ENCODE measurements at regions not wholly inside any gene's neighbourhood (a gene's known extent, or its start where the extent isn't known, plus 50 kb on each side); places are given as distances from the start of the nearest gene placed in this dataset.
A peak's percentile ranks its signal among the peaks of the same experiment; 100 is the strongest.
"Not testable (repeated sequence)": the region's sequence is repeated elsewhere in the genome, so short reads cannot be mapped to it uniquely, and the experiment has no call there.

DNA sequence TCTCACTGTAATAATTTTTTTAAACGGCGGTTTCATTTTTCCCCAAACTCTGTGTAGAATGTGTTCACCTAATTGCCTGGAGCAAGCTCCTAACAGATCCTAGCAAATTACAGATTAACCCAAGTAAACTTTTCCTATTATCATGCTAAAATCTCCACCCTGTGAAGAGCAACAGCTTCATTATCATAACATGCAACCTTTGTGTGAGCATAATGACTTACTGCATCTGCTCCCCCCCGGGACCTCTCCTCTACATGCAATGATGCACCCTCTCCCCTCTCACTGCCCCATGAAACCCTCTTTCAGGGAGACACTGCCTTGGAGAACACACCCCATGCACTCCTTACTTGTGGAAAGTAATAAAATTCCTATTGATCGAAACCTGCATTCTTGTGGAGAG is 717.0 kb upstream of the TMPRSS15 start:
- no peak for DNase-seq

DNA sequence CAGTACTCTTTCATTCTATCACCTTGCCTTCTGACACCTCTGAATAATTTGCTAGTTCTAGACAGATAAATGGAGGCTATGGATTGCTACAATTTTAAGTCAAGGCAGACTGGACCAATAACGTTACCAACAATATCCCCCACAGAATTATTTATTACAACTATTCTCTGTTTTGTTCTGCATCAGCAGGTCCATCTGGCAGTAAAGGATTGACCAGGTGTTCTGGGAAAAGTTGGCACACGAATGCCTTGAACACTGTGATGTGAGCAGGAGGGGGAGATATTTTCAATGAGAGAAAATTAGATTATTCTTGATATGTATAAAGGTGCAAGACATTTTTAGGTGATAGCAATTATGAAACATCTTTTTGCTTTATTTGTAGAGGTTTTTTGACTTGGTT is 718.8 kb upstream of the TMPRSS15 start:
- DNase-seq = no peak

DNA sequence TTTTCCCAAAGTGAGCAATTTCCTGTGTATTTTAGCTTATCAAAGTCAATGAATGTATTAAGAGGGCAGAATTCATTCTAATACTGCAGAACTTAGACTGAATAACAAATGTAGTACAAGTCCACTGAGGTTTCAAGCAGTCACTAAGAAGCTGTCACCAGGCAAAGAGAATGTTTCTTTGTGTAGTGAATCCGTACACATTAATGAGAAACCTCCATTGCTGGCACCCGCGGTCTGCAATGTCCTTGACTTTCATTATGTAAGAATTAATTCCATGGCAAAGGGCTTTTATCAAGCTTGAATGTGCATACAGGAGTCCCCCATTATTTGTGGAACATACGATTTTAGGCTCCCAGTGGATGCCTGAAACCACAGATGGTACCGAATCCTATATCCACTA is 719.5 kb upstream of the TMPRSS15 start:
- no peak for DNase-seq

DNA sequence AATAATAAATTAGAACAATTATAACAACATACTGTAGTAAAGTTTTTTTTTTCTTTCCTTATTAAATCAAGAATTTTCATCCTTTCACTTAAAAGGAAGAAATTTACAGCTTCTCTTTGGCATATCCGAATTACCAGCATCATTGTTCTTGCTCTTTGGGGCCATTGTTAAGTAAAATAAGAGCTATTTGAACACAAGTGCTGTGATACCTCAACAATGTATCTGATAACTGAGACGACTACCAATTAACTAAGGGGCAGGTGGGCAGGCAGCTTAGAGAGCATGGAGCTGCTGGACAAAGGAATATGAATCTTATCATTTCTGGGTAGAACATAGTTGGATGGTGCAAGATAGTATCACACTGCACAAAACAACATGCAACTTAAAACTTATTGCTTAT is 719.9 kb upstream of the TMPRSS15 start:
- DNase-seq = no peak

DNA sequence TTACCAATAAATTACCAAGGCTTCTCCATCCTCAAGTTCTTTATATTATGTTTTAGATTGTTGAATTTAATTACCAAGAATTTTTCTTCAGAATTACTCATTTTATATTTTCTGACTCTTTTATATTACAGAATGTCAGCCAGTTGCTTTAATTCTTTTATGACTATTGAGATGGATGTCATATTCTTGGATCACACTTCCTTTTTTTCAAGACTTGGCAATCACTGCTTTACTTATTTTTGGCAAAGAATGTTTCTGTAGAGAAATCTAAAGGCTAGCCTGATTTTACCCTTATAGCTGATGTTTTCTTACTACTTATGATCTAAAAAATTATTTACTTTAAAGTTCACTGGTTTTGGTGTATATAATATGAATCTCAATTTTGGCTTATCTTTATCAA is 721.1 kb upstream of the TMPRSS15 start:
- DNase-seq = no peak

DNA sequence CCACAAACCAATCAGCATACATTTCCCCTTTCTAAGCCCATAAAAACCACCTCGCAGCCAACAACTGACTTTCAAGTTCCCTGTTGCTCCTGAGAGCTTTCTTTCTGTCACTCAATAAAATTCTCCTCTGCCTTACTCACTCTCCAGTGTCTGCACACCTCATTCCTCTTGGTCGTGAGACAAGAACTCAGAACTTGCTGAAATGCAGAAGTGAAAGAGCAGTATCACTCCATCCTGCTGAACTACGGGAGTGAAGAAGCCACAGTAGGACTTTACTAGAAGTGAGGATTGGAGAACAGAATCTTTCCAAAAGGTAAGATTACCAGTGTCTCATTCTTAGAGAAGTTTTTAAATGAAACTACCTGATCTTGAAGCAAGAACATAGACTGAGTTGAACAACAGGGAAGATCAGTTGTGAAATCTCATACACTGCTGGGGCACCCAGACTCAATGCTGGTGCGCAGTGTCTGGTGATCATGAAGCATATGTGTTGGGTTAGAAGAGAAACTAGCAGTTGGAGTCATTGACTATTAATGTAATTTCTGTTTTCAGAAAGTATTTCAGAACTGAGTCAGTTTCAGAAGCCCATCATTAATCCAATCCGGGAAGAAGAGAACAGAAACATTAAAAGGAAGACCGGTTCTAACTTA is 726.9 kb upstream of the TMPRSS15 start:
- no peak for DNase-seq

DNA sequence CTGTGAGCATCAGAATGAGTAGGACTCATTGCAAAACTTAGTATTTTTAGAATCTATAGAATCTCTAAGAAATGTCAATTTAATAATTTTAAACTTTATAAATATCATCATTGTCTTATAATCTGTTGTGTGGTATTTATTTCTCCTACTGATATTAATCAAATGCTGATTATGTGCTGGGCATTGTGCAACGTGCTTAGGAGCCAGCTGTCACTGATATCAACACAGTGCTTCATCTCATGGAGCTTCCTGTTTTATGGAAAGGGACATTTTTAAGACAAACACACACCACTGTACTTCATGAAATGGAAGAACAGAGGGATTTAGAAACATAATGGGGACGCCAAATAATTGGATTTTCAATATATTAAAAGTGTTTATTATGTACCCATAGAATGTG is 737.9 kb upstream of the TMPRSS15 start:
- DNase-seq = no peak

DNA sequence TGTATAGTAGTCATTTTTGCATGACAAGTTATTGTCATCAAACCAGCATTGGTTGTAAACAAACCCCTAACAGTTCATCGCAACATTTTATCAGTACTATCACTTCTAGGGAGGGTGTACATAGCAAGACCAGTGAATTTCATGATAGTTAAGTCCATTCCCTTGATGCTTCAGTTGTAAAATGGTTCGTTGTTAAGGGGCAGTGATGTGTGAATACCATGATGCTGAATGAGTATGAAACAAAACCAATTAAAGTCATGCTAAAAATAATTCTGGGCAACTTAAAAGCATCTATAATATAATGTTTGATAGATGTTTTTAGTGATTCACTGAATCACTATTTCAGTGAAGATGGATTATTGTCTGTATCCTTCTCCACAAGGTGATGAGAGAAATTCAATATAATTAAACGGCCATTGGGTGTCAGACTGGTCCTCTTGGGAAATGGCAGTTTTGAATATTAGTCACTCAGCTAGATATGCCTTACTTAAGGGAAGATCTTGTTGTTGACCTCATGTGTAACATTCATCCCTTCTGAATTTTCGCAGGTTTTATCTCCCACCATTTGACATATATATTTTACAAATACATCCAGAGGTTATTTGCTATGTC is 742.2 kb upstream of the TMPRSS15 start:
- no peak for DNase-seq

DNA sequence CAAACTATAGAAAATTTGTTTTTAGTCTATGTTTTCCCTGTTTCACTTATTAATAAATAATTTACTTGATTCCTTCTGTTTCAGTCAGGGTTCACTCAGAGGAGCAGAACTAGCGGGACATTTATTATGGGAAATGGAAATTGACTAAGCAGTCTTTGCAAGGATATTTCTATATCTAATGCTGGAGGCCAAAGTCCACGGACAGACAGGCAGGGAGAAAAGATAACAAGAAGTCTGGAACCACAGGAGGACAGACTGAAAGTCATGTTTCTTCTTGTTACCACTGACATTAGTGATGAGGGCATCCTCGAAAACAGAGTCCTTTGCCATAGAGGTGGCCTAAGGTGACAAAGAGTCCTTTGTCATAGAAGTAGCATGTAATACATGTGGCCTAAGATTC is 744.5 kb upstream of the TMPRSS15 start:
- no peak for DNase-seq

DNA sequence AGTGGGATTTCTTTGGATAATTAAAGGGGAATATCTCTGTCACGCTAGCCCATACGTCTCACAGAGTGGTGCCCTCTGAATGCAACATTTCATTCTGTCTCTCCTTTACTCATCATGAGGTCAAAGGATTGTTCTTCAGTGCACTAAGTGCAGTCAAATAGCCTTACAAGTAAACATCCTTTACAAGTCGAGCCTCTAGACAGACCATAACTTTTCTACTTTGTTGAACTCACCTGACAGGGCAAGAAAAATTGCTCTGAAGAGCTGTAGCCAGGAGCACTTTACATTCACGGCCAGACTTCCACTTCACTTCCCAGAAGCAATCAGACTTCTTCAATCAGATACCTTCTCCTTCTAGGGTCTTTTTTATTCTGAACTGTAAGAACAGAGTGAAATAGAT is 768.0 kb upstream of the TMPRSS15 start:
- DNase-seq = no peak

DNA sequence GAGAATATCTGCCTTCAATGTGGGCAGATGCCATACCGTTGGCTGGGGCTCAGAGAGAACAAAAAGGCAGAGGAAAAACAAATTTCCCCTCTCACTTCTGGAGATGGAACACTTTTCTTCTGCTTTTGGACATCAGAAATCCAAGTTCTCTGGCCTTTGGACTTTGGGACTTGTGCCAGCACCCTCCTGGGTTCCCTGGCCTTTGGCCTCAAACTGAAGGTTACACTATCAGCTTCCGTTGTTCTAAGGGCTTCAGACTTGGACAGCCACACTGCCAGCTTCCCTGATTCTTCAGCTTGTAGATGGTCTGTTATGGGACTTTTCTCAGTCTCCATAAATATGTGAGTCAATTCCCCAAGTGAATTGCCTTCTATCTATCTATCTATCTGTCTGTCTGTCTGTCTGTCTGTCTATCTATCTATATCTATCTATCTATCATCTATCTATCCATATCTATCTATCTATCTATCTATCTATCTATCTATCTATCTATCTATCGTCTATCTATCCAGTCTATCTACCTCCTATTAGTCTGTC is 778.1 kb upstream of the TMPRSS15 start:
- no peak for DNase-seq

DNA sequence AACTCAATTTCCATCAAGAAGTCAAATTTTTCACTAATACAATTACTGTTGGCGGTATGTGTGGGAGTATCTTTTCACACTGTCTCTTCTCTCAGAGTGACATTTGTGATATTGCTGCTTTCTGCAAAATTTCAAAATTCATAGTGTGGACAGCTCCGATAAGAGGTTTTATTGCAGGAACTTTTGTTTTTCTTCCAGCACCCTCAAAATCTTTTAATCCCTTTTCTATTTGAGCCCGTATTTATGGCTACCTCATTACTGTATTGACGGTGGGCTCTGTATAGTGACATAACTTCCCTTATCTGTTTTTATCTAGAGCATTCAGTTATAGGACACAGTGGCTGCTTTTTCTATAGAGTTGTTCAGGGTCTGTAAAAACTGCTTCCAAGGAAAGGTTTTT is 794.4 kb upstream of the TMPRSS15 start:
- DNase-seq = no peak

DNA sequence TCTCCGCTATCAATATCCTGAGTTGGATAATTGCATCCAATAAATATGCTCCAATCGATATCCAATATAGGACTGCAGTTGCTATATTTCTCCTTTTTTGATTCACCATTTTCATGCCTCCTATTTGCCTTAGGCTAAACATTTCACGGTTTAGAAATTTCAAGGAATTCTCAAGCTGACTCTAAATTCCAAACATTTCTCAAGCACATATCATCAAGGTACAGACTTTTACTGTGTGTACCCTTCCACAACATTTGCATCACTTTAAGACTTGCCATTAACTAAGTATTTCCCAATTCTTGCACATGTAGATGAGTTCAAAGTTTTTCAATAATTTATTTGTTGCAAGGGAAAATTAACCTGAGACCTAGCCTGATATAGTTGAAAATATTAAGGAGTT is 795.2 kb upstream of the TMPRSS15 start:
- DNase-seq = no peak

DNA sequence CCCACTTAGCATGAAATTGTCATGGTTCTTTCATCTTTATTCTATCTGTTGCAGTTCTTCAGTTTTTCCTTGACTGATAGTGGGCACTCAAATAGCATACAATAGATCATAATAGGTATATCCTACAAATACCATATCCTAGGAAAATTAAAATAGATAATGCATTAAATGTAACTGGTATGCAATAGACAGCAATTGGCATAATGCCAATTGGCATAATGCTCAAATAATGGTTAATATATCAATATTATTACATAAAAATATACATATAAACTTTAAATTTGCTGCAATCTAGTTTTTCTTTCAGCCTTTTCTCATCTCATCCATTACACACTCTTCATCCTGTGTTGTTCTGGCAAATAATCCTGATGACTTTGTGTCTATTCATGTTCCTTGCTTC is 814.6 kb upstream of the TMPRSS15 start:
- DNase-seq = no peak

DNA sequence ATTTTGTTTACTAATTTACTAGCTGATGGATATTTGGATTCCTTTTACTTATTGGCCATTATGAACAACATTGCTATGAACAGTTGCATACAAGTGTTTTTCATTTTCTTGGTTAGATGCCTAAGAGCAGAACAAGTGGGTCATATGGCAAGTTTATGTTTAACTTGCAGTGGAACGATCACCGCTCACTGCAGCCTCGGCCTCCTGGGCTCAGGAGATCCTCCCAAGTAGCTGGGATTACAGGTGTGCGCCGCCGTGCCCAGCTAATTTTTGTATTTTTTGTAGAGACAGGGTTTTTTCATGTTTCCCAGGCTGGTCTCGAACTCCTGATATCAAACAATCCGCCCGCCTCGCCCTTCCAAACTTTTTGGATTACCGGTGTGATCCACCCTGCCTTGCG is 820.5 kb upstream of the TMPRSS15 start:
- no peak for DNase-seq

DNA sequence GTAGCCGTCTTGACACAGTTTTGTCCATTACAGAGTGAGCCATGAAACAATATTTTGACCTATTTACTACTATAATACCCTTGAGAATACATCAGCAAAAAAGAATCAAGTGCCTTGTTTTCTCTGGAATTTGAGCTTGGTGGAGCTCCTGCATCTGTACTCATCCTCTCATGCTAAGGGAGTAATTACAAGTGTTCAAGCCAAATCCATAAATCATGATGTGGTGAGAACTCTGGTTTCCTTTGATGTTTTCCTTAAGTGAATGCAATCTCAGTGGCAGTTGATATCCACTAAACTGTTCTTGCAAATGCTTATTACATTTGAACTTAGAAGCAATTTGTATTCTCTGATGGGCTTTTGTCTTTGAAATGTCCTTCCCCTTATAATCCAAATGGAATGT is 824.6 kb upstream of the TMPRSS15 start:
- no peak for DNase-seq

DNA sequence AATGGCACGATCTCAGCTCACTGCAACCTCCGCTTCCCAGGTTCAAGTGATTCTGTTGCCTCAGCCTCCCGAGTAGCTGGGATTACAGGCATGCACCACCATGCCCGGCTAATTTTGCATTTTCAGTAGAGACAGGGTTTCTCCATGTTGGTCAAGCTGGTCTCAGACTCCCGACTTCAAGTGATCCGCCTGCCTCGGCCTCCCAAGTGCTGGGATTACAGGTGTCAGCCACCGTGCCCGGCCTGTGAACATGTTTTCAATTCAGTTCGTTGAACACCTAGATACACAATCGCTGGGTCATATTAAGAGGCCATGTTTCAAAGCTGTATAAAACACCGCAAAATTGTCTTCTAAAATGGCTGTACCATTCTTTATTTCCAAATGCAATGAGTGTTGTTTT is 830.3 kb upstream of the TMPRSS15 start:
- not testable (repeated sequence) for DNase-seq

DNA sequence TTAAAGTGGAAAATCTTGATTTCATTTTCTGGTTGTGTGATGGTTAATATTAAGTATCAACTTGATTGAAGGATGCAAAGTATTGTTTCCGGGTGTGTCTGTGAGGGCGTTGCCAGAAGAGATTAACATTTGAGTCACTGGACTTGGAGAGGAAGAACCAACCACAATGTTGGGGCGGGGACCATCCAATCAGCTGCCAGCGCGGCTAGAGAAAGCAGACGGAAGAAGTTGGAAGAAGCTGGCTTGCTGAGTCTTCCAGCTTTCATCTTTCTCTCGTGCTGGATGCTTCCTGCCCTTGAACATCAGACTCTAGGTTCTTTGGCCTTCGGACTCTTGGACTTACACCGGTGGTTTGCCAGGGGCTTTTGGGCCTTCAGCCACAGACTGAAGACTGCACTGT is 832.6 kb upstream of the TMPRSS15 start:
- DNase-seq = no peak

DNA sequence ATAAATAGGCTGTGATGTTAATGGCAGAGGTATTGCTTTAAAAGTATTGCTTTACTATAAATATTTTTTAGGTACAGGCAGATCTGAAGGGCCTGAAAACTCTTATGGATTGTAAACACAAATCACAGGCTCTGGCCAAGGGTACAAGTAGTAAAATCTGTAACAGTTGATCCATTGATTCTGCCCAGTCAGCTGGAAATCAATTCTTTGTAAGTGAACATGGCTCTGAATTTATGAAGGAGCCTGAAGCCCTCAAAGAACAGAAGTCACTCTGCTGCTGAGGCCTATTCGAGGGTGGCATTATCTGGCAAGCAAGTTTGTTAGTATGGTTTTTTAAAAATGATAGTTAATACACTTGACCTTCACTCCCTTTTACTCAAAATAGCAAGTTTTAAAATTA is 834.0 kb upstream of the TMPRSS15 start:
- peak in 1 of 2 donors; percentile 20 for DNase-seq

DNA sequence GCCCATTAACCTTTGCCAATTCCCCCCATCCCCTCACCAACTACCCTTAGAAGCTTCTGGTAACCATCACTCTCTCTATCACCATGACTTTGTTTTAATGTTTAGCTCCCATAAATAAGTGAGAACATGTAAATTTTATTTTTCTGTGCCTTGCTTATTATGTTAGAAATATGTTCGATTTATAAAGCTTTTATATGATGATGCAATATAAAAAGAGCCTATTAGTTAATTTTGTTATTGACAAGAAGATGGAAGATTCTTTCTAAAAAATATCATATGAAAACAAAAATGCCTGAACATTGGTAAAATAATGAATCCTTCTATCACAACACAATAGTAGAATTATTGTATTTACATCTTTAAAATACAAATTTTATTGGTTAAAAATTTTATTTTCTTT is 836.1 kb upstream of the TMPRSS15 start:
- no peak for DNase-seq

DNA sequence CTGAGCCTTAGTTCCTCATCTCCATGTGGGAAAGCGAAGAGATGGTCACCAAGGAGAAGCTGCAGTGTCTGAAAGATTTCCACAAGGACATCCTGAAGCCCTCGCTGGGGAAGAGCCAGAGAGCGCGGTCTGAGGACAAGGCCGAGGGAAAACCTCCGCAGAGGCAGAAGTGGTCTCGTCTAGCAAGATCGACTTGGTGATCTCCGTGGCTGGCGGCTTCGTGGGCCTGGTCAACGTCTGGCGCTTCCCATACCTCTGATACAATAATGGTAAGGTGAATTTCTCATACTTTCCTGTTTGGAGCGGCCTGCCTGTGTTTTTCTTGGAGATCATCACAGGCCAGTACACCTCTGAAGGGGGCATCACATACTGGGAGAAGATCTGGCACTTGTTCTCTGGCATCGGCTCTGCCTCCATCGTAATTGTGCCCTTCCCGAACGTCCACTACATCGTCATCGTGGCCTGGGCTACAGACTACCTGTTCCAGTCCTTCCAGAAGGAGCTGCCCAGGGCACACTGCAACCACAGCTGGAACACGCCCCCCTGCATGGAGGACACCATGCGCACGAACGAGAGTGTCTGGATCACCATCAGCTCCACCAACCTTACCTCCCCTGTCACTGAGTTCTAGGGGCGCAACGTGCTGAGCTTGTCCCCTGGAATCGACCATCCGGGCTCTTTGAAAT is 841.1 kb upstream of the TMPRSS15 start:
- DNase-seq = no peak

DNA sequence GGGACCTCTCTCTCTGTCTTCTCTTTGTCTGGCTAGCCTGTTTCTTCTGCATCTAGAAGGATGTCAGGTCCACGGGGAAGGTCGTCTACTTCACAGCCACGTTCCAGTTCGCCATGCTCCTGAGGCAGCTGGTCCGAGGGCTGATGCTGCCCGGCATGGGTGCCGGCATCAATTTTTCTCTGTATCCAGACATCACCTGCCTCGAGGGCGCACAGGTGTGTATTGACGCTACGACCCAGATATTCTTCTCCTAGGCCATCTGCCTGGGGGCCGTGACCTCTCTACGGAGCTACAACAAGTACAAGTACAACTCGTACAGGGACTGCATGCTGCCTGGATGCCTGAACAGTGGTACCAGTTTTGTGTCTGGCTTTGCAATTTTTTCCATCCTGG is 841.6 kb upstream of the TMPRSS15 start:
- no peak for DNase-seq

DNA sequence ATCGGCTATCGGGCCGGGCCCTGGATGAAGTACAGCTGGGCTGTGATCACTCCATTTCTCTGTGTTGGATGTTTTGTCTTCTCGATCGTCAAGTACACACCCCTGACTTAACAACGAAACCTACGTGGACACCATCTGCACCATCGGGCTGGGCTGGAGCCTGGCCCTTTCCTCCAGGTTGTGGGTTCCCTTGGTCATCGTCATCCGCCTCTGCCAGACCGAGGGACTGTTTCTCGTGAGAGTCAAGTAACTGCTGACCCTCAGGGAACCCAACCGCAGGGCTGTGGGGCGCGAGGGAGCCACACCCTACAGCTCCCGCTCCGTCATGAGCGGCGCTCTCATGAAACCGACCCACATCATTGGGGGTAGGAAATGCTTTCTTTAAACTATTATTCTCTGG is 842.4 kb upstream of the TMPRSS15 start:
- DNase-seq = no peak

DNA sequence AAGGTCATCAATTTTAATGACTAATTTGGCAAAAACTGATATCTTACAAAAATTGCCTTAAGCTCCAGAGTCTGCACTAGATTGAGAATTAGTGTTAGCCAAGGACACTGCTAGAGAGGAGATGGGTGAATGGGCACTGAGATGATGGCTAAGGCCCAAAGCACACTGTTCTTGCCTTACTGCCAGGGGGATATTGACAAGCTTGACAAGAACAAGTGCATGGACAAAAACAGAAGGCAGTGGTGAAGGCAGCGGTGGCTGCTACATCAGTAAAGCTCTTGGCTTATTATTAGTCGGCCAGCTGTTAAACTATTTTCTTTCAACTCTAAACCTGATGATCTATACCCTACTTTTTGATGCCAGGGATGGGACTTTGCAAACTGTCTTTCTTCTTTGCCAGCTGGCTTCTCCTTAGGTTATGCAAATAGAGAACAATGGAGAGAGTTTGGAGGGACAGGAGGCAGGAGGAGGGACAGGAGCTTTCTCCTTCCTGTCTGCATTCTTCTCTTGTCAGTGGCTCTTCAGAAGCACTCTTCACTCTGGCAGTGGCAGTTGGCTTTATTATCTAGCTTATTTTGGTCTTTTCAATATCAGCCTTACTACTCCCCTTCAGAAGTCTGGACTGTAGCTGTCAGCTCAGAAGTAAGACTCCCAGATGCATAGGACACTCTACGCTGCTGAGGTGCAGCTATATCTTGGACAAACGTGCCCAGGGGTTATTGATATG is 853.5 kb upstream of the TMPRSS15 start:
- no peak for DNase-seq

Data from hippocampal formation (tissue), 2 donors.